ENCODE measurements at regions not wholly inside any gene's neighbourhood (a gene's known extent, or its start where the extent isn't known, plus 50 kb on each side); places are given as distances from the start of the nearest gene placed in this dataset.
"Not testable (repeated sequence)": the region's sequence is repeated elsewhere in the genome, so short reads cannot be mapped to it uniquely, and the experiment has no call there.

- DNase-seq = no peak
These were observed 125.2 kb upstream of the THBS2 start for GRCh38 chr6:169378620-169379381.

- DNase-seq = no peak
These were observed 122.8 kb upstream of the THBS2 start for GRCh38 chr6:169376458-169376857.

DNA sequence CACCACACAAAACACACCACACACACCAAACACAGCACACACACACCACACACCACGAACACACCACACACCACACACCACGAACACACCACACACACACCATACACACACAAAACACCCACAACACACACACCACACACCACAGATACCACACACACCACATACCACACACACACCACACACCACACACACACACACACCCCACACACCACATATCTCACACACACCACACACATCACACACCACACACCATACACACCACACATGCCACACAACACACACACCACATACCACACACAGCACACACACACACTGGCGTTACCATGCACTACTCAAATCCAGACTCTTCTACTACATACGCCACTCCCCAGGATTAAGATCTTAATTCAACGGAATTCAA lies 118.9 kb upstream of the THBS2 start:
- DNase-seq = no peak

GRCh38 chr6:169371344-169372127 lies 117.9 kb upstream of the THBS2 start:
- DNase-seq = no peak

- DNase-seq = no peak
These were observed 117.2 kb upstream of the THBS2 start for GRCh38 chr6:169370666-169371343.

- DNase-seq = peak; percentile 4
These were observed 116.4 kb upstream of the THBS2 start for GRCh38 chr6:169370054-169370453.

GRCh38 chr6:169368200-169368599 lies 114.6 kb upstream of the THBS2 start:
- no peak for DNase-seq

- DNase-seq = no peak
These were observed 113.9 kb upstream of the THBS2 start for GRCh38 chr6:169367507-169367906.

DNA sequence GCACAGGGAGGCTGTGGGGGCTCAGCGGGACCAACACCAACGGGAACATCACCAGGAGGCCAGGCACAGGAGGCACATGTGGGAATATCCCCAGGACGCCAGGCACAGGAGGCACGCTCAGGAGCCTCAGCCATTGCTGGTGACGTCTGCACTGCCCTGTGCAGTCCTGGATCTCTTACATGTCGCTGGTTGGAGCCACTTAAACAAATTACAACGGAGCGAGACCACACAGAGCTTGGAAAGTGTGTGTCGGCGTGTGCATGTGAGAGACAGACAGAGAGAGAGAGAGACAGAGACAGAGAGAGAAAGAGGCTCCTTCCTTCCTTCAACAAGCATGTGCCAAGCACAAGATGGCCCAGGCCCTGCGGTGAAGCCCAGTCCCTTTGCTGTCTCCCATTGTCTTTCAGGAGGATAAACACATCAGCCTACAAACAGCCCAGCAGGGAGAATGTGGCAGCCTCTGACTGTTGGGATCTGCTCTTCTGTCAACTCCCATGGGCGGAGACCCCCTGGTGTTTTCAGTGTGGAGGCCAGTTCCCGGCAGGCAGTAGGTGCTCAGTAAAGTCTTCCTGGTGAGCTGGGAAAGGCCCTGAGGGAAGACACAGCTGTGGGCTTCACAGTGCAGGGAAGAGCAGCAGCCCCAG lies 112.7 kb upstream of the THBS2 start:
- DNase-seq = no peak

DNA sequence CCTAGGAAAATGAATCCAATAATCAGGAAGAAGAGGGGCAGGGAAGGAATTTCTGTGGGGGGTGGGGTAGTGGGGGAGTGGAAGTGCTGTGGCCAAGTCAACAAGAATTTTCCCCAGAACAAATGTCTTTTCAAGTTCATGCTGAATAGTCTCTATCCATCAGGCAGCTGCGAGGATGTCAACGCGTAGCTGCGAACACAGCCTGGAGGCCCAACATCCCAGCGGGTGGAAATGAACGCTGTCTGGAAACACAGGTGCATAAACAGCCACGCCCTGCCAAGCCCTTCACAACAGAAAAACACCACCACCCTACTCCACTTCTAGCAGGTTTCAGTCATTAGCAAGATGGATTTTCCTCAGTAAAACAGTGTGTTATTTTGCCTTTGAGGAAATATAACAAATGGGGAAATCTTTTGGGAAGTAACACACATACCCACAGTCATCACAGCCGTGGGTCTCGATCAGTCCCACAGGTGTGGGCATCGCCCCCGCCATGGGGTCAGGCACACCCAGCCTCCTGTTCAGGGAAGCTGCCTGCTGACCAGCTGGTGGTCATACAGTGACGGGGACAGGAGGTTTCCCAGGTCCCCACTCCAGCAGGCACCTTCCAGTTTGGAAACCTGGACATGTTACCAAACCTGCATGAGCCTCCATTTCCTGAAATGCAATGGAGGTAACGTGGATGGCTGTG lies 112.1 kb upstream of the THBS2 start:
- no peak for DNase-seq

DNA sequence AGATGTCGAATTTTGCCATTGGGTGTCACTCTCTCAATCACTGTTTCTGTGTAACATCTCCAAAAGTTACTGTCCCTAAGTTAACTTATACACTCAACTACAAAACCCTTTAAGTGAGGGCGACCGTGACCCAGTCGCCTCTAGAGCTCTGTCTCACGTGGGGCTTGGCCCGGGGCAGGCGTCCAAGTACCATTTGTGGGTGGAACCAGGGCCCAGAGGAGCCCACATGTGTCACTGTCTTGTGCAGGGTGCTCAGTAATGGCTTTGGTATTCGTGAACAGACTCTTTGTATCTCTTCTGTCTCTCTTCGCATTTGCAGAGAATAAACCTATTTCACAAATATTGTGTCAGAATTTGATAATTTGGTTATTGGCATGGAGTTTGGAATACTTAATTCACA lies 109.9 kb upstream of the THBS2 start:
- DNase-seq = no peak

GRCh38 chr6:169362501-169363121 lies 109.0 kb upstream of the THBS2 start:
- DNase-seq = no peak

GRCh38 chr6:169355001-169355400 lies 101.4 kb upstream of the THBS2 start:
- not testable (repeated sequence) for DNase-seq

DNA sequence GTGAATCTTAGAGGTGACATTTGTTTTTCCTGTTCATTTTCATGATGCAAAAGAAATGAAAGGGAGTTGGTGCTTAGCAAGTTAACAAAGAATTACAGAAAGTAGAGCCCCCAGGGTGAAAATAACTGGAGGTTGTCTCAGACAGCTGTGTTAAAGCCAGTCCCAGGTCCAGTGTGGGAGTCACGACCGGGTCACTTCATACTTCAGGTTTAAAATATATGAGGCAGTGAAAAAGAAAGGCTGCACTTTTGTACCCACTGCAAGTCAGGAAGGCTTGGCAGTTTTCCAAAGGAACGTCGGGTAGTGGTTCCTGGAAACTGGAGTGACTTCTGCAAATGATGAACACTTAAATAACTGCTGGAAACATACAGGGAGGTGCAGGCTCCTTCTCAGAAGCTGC lies 91.5 kb upstream of the THBS2 start:
- DNase-seq = no peak

DNA sequence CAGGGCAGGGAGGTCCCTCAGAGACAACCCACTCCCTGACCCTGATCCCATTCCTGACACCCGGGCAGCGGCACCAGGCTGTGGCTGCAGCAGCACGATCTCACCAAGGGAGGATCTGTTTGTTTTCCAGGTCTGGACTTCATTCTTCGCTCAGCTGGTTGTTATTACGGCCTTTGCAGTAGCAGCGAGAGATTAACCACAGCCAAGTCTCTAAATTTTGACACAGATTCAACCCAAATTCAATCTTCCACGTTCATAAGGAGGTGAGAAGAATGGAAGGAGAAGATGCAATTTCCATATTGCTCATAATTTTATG lies 91.1 kb upstream of the THBS2 start:
- no peak for DNase-seq

GRCh38 chr6:169343886-169344749 lies 90.5 kb upstream of the THBS2 start:
- no peak for DNase-seq

- no peak for DNase-seq
These were observed 89.1 kb upstream of the THBS2 start for GRCh38 chr6:169342710-169343109.

DNA sequence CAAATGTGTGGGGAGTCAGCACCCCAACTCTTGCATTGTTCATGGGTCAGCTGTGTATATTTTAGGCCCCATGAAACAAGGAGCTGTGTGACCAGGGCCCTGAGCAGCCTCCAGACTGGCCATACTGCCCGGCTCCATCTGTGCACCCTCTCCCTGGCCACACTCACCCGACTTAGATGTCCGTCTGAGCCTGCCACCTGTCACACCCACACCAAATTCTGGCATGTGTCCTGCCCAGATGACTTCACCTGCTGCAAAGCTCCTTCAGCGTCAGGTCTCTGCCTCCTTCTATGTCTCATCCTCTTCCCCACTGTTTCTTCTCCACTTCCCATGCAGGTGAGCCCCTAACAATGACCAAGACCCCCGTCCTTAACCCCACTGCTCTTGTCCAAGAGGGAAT lies 88.1 kb upstream of the THBS2 start:
- no peak for DNase-seq

DNA sequence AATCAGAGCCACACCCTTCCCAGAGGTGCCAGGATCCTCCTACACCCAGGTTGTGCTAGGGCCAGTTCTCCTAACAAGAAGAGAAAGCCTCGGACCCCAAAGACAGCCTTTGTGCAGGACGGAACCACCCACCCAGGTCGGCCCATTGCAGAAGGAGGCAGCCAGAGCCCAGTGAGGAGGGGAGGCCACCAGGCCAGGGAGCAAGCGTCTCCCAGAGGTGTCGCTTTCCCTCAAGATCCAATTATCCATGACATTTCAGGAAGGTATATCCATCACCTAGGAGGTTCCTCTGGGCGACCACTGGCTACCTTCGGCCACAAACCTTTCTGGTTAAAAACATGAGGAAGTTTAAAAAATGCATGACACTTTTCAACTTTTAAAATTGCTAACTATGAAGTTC lies 87.4 kb upstream of the THBS2 start:
- DNase-seq = no peak

GRCh38 chr6:169340395-169340794 lies 86.7 kb upstream of the THBS2 start:
- no peak for DNase-seq

DNA sequence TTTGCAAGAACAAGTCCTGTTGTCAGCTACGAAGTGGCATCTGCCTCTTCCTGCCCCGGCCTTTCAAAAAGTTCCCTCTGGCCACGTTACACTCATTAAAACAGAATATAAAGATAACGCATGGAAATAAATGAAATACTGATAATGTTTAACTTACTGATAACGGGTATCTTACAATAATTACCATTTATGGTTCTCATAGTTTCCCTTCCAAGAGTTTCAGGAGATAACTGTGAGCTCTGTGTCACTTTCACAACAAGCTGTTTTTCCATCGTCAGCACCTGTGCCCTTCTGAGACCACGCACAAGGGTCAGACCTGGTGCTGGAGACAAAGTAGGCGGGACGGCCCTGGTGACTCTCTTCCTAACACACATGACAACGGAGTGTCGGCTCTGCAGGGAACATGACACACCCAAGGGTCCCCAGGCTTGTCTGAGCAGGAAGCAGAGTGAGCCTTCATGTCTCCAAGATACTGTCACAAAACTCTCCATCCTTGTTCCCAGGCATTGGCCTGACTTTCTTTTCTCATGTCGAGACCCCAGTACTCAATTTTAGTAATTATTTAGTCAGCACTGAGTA lies 86.2 kb upstream of the THBS2 start:
- DNase-seq = no peak

All from activated CD4-positive, alpha-beta T cell treated with anti-CD3 and anti-CD28 coated beads for 48 hours (primary cell).